NCI-H1092 treated with DMSO at 0.1 percent for 48 hours (cell line): ENCODE measurements at regions not wholly inside any gene's neighbourhood (a gene's known extent, or its start where the extent isn't known, plus 50 kb on each side); places are given as distances from the start of the nearest gene placed in this dataset.

ENCODE experiments used
- DNase-seq: peaks from one replicate; lab custom pipeline; 2025; lab: John Stamatoyannopoulos, UW

DNA sequence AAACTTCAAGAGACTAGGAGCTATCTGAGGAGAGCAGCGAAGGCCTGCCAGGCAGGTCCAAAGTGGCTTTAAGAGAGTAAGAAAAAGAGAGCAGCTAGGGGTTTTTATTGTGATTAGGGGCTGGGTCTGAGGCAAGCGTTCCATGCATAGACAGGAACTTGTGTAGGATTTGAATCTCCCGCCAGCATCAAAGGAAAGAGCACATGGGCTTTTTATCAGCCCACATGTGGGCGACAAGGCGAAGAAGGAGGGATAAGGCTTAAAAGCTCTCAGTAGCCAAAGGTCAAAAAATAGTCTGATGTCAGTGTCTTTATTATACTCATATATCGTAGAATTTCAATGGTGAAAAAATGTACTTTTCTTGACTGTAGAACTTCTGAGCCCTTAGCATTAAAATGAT, 178.5 kb upstream of the TMEFF2 start:
- no peak for DNase-seq

DNA sequence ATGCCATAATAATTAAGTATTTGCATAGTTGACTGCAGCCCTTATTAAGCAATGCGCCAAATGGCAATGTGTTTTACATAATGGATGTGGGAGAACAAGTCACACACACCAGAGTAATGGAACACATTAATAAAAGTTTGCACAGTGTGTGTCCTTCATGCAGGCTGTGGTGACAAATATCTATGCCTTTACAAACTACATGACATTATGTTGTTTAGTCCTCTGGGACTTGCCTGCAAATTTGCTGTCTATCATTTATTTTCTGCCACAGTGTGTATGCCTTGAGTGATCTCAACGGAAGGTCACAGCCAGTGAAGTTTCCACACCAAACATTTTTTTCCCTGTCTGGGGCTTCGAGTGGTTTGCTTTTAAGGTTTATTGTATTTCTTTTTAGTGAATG, 175.2 kb upstream of the TMEFF2 start:
- no peak for DNase-seq

DNA sequence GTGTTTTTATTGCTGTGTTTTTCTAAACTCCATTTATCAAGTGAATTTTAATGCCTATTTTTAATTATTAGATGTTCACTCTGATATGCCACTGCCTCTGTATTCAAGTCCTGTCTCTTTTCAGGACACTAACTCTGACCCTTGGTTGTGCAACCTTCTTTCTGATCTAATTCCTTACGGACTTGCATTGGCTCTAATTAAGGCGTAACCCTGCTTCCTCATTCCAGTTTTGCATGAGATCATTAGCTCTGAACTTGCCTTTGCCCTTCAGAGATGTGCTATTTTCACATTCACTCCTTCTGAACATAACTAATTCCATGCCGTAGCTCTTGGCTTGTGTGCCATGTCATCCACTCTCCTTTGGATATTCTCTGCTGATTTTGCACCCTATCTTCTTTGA, 162.5 kb upstream of the TMEFF2 start:
- no peak for DNase-seq

DNA sequence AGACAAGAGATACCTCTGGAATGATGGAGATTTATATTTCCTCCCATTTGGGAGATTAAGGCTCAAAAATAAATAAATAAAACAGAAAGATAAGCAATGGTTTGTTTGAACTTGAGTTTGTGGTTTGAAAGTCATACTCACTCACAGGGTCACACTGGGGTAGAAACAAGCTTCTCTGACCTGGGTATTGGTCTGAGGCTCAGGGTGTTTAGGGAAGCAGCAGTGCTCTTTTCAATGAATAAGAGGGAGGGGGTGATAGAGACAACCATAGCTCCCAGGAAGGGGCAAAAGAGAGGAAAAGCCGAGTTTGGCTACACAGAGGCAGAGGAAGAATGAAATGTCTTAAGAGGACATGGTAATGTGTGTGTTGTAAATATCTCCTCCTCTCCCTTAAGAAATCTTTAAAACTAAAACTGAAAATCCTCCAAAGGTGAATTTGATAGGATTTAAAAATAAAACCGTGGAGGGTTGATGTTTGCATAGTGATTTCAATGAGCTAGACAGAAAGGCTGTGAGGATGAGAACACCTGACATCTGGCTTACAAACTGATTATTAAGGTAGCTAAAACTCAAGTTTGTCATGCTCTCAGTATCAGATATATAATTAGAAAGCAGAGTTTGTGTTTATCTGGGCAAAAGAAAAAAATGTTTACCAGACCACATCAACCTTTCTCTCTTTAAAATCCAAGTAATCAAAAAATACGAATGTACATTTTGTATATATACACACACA, 159.9 kb upstream of the TMEFF2 start:
- DNase-seq = no peak

DNA sequence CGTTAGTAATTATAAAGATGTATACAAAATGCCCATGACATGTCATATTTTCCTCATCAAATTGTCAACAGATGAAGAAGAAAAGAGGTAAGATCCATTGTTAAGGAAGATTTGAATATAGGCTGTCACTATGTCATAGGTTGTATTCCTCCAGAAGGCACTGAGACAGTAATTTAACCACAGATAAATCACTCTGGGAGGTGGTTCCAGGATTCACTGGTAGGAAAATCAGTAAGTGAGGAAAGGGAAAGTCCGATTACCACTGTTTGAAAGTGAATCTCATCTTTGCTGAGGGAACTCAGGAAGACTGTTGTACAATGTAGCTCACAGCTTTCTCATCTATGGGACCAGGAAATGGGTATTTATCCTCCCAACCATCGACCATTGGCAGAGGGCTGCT, 152.8 kb upstream of the TMEFF2 start:
- DNase-seq = no peak

DNA sequence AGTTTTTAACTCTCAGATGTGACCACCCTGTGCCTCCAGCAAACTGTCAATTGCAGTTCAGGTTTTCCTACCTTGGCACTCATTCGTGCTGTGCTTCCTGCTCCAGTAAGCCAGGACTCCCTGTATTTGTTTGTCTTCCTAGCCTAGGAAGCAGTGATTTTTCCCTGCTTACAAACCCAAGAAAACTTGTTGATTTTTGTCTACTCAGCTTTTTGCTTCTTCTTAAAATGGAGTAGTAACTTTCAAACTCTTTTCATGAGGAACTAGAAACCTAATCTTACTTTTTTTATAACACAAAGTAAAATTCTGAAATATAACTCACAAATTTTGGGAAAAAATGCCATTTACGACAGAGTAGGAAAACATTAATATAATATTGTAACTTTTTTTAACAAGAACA, 150.6 kb upstream of the TMEFF2 start:
- DNase-seq = no peak

DNA sequence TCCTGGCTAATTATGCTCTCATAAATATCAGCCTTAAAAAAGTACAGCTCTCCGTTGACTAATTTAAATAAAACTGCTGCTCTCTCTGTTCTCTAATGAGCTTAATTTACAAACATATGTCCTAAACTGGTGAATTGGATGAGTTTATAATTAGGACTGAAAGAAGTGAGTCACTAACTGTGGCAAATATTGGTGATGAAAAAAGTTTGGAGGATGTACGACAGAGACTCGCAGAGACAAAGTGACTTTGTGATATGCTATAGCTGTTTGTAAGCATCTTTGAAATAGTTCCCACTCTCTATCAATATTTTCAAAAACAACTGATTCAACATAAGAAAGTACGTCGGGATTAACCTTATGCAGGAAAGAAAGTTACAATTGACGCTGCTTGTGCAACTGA, 138.9 kb upstream of the TMEFF2 start:
- no peak for DNase-seq

DNA sequence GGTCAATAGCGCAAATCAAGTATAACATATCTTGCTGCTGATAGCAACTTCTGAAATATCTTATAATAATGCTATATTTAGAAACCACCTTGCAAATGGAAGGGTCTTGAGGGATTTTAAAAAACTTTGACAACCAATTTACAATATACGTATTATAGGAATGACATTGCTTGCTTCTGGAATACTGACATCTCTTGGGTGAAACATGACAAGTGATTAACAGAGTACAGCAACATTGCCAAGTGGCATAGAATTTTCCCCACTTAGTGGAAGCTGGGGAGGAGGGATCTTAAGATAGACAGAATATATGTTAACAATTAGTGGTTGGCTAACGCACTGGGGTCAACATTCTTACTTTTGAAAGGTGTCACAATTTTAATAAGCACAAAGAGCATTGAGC, 133.6 kb upstream of the TMEFF2 start:
- no peak for DNase-seq

DNA sequence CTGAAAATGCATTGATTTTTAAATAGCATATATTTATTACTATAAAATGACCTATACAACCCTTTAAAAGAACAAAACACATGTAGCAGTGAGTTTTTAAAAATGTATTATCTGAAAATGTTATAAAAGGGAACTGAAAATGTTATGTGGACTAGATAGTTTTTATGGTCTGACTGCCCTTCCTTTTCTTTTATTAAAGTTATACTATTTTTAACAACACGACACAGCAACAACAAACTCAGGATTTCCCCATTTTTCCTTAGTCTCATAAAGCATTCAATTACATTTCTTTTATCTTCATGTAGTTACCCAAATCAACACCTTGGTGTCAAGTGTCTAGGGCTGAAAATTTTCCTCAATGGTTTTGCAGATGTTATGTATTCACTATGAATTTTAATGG, 132.8 kb upstream of the TMEFF2 start:
- DNase-seq = no peak

DNA sequence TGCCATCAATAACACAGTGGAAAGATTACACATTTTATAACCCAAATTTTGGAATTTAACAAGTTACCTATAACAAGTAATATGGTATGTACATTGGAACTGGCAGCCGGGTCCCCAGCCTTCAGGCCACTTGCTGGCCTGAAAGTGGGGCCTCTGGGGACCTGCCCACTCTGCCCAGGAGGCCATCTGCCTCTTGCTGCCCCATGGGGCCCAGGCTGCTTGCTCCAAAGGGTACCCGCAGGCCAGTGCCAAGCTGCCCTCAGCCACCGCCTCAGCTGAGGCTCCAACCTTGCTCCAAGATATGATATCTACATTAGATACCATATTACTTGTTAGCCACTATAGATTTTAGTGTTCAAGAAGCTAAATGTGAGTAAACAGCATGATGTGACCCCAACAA, 120.8 kb upstream of the TMEFF2 start:
- no peak for DNase-seq

DNA sequence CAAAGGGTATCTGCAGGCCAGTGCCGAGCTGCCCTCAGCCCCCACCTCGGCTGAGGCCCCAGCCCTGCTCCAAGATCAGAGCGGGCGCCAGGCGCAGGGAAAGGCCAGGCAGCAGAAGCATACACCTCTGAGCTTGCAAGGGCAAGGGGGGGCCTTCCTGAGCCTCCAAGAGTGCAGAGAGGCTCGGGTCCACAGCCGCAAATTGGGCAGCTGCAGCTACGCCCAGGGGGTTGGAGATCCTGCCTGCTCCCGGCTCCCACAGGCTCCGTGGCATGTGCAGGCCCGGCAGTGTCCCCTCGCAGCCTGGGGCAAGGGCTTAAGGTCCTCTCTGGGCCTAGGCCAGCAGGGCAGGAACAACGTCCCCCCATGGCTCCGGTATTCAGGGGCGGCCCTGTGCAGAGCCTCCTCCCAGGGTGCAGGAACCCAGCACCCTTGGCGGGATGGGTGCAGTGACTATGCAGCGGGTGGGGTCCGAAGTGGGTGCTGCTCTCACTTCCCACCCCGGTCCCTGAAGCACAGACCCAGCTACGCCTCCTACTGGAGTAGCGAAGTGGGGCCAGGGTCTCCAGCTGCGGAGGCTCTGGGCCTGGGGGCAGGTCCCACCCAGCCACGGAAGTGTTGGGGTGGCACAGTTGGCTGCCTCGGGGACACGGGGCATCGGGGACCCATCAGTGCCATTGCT, 120.2 kb upstream of the TMEFF2 start:
- DNase-seq = no peak

DNA sequence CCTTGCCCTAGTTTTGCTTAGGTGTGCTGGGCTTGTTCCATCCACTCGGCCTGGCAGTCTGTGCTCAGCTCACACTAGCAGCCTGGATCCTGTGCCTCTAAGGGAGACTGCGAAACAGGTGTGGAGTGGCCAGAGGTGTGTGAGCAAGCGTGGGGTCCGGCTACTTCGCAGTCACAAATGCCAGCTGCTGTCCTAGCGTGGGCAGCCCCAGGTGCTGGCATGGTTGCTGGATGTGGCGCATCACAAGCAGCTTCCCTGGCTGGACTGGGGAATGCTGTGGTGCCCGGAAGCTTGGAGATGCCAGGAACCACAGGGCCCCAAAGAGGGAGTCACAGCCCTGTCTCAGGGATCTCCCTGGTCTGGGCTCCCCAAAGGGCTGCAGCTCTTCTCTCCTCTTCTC, 119.0 kb upstream of the TMEFF2 start:
- no peak for DNase-seq

DNA sequence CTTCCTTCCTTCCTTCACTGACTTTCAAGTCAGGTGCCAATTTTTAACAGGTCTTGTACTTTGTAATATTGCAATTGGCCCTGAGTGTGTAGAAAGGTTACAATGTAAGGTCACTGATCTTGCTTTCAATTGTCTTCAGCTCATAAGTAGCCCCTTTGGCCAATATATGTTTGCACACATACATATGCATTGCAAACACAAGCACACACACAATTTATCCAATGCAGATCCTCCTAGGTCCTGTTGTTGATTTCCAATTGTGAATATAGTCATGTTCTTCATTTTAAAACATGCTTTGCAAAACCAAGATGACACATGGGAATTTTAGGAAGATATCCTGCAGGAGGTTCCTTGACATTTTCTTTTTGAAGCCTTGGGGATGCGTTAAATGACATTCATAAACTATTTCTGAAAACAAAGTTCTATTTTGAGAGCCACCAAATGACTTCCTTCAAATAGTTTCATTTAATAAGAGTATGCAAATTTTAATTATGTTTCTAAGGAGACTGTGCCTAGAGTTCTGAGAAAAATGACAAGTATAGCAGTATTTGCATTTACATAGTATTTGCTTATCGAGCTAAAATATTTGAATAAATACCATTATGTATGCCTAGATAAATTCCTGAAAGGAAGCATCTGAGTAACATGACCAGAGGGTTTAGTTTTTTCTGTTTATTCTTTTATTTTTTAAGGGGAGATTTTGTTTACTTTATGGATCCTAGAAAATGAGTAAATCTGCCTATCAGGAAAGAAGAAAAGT, 117.1 kb upstream of the TMEFF2 start:
- no peak for DNase-seq

DNA sequence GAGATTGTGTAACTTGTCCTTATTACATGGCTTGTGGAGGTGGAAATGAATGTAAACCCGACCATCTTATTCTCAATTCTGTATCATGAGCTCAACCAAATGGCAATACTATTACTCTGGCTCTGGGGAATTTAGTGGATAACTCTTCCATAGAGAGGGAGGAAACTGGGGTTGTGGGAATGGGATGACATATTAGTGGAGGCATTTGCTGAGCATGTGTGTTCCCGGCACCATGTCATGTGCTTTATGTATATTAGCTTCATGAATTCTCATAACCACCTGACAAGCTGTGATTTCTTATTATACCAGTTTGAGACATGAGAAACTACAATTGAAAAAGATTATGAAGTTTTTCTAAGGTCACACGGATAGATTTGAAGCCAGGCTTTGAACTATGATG, 112.8 kb upstream of the TMEFF2 start:
- no peak for DNase-seq

DNA sequence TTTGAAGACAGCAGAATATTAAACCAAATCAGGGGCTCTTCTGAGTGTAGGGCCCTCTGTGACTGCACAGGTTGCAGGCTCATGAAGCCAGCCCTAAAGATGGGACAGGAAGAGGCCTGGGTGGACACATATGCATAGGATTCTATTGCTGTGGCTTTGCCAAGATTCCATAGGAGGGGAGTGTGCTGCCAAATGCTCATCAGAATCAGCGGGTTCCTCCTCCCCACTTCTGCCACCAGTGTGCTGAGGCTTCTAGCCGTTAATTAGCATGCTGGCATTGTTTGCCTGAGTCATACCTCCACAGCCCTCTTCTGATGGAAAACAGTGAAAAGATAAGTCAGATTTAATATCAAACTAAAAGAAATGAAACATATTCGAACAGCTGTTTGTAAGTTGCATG, 103.9 kb upstream of the TMEFF2 start:
- DNase-seq = no peak

DNA sequence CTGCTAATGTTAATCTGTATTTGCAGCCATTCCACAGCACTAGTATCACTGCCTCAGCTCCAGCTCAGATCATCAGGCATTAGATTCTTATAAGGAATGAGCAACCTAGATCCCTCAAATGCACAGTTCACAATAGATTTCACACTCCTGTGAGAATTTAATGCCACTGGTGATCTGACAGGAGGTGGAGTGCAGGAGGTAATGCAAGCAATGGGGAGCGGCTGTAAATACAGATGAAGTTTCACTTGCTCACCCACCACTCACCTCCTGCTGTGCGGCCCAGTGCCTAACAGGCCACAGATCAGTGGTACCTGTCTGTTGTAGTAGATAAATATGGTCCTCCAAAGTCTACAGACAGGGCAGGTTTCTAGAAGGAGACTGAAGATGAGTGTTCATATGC, 97.7 kb upstream of the TMEFF2 start:
- no peak for DNase-seq

DNA sequence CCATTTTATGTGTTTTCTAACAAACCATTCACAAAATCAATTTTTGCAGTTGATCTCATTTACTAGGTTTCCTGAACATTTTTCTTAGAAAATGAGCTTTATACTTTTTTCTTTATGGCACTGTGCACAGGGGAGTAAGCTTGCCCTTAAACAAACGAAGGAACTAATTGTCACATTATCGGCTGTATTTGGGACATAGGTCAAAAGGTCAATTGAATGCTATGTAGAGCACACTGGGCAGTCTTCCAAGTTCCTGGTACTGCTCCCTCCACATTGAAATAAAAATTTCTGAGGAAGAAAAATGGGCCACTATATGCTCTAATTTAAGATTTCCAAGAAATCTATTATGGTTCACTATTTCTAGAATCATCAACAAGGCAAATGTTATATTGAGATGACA, 93.6 kb upstream of the TMEFF2 start:
- peak; percentile 90 for DNase-seq

DNA sequence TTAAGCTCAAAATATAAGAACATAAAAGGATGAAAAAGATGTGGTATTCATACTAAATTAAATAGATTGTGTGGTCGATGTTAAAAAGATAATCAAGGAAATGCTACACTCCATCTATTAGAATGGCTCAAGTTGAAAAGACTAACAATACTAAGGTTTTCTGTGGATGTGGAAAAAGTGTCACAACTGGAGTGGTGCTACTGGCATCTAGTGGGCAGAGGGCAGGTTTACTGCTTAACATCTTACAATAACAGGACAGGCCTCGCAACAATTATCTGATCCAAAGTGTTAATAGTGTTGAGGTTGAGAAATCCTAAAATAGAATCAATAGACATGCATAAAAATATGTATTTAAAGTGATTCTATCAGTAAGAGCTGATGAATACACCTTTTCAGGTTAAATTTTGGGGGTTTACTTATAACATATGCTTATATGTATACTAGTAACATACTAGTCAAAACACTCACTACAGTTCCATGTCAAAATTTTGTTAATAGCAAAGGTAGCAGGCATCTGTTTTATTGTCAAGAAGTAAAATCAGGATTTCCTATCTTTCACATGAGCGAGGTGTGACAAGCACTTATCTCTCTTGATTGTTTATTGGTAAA, 91.5 kb upstream of the TMEFF2 start:
- DNase-seq = peak; percentile 52

DNA sequence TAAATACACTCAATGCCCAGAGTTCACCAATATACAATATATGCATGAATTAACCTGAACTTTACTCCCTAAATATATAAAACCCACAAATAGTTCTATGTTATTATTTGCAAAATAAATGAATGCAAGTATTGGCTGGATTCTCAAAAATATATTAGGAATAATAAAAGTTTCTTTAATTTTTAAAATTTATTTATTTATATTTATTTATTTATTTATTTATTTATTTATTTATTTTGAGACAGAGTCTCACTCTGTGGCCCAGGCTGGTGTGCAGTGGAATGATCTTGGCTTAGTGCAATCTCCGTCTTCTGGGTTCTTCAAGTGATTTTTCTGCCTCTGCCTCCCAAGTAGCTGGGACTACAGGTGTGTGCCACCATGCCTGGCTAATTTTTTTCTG, 88.7 kb upstream of the TMEFF2 start:
- no peak for DNase-seq

DNA sequence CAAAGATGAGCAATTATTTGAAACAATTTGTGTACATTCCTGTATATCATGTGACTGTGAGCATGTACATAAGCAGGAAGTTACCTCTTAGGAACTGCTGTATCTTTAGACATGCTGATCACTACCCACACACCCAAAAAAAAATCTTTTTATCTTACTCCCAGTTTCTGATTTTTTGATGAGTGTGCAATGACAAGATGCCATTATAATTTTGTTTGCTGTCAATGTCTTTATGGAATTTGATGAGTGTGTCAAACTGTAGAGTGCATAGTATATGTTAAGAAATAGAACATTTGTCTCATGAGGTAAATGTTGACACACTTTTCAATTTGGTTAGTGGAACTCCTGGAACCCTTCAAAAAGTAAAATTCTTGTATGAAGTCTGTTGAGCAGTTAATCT, 84.0 kb upstream of the TMEFF2 start:
- DNase-seq = no peak

DNA sequence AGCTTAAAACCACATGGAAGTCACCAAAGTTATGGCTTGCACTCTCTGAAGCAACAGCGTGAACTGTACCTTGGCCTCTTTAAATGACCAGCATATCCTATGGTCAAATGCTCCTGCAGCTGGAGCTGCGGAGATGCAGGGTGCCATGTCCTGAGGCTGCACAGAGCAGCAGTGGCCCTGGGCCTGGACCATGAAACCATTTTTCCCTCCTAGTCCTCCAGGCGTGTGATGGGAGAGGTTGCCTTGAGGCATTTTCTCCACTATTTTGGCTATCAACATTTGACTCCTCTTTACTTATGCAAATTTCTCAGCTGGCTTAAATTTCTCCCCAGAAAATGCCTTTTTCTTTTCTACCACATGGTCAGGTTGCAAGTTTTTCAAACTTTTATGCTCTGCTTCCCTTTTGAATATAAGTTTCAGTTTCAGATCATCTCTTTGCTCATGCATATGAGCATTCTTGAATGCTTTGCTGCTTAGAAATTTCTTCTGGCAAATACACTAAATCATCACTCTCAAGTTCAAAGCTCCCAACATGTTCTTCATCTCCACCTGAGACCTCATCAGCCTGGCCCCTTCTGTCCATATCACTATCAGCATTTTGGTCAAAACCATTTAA, 82.9 kb upstream of the TMEFF2 start:
- DNase-seq = no peak

DNA sequence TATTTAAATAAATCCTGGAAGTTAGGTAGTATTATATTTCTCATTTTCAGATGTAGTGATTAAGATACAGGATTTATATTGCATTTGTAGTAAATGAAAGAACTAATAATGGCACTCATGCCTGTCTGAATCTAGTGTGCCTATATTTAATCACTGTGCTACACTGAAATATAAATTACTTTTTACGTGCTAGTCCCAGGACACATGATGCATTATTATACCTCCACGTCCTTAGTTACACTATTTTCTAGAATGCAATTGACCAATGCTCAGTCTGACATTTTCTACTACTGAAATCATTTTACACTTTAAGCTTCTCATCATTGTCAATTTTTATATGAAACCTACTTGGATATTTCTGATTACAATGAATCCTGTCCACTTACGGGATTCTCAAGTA, 80.9 kb upstream of the TMEFF2 start:
- no peak for DNase-seq
